ENCODE measurements at regions not wholly inside any gene's neighbourhood (a gene's known extent, or its start where the extent isn't known, plus 50 kb on each side); places are given as distances from the start of the nearest gene placed in this dataset.

DNA sequence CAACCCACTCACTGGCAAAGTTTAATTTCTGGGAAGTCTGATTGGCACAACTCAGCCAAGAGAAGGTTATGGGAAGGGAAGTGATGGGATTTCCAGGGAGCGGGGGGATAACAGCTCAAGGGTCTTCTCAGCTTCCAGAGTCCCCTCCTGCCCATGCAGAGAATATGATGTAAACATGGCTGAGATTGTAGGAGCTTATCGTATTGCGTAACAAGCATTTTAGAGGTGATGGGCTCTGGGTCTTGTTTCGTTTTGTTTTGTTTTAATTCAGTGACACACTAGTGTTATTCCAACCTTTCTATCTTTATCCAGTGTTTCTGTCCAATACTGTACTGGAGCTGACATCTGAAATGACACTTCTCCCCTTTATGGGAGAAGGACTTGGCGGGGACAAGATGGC is 762.1 kb upstream of the TMEM132C start:
- ChIA-PET CTCF (no interaction called here), POLR2A (no interaction called here)
- Mint-ChIP-seq H3K27ac (no peak overlapping the region), H3K36me3 (peaks cover 57% of the 10 kb centered on the region), H3K9me3 (peaks cover 73% of the 10 kb centered on the region), H3K4me1 (peaks cover 18% of the 10 kb centered on the region), H3K4me3 (no peak overlapping the region), H3K27me3 (ENCODE audit: low read depth) (peaks cover 10% of the 10 kb centered on the region)
- ATAC-seq (no peak), DNase-seq (ENCODE audit: low spot score) (no peak)
- TF ChIP-seq, protein P1, sequence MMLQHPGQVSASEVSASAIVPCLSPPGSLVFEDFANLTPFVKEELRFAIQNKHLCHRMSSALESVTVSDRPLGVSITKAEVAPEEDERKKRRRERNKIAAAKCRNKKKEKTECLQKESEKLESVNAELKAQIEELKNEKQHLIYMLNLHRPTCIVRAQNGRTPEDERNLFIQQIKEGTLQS (CRISPR knock-in tag; conservative IDR thresholded peaks at IDR 0.05) = no peak
- TF ChIP-seq, protein P2, sequence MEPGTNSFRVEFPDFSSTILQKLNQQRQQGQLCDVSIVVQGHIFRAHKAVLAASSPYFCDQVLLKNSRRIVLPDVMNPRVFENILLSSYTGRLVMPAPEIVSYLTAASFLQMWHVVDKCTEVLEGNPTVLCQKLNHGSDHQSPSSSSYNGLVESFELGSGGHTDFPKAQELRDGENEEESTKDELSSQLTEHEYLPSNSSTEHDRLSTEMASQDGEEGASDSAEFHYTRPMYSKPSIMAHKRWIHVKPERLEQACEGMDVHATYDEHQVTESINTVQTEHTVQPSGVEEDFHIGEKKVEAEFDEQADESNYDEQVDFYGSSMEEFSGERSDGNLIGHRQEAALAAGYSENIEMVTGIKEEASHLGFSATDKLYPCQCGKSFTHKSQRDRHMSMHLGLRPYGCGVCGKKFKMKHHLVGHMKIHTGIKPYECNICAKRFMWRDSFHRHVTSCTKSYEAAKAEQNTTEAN (CRISPR knock-in tag; IDR thresholded peaks at IDR 0.05) = no peak
- no peak for TF ChIP-seq SMAD4 (CRISPR knock-in tag; IDR thresholded peaks at IDR 0.05)
- TF ChIP-seq, protein P3, sequence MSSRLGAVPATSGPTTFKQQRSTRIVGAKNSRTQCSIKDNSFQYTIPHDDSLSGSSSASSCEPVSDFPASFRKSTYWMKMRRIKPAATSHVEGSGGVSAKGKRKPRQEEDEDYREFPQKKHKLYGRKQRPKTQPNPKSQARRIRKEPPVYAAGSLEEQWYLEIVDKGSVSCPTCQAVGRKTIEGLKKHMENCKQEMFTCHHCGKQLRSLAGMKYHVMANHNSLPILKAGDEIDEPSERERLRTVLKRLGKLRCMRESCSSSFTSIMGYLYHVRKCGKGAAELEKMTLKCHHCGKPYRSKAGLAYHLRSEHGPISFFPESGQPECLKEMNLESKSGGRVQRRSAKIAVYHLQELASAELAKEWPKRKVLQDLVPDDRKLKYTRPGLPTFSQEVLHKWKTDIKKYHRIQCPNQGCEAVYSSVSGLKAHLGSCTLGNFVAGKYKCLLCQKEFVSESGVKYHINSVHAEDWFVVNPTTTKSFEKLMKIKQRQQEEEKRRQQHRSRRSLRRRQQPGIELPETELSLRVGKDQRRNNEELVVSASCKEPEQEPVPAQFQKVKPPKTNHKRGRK (CRISPR knock-in tag; IDR thresholded peaks at IDR 0.05; ENCODE audit: borderline replicate concordance) = no peak
- TF ChIP-seq HMGA2 (CRISPR knock-in tag; IDR thresholded peaks at IDR 0.05) = no peak
- TF ChIP-seq NR1H2 (CRISPR knock-in tag; IDR thresholded peaks at IDR 0.05) = no peak
- TF ChIP-seq FOXJ3 (CRISPR knock-in tag; IDR thresholded peaks at IDR 0.05; ENCODE audit: borderline replicate concordance) = no peak
- no peak for TF ChIP-seq CREB1 (CRISPR knock-in tag; IDR thresholded peaks at IDR 0.05)
- TF ChIP-seq SOX15 (CRISPR knock-in tag; IDR thresholded peaks at IDR 0.05) = no peak
- no peak for TF ChIP-seq NR2C2 (CRISPR knock-in tag; IDR thresholded peaks at IDR 0.05)
- TF ChIP-seq ESRRA (CRISPR knock-in tag; IDR thresholded peaks at IDR 0.05; ENCODE audit: borderline replicate concordance) = no peak

DNA sequence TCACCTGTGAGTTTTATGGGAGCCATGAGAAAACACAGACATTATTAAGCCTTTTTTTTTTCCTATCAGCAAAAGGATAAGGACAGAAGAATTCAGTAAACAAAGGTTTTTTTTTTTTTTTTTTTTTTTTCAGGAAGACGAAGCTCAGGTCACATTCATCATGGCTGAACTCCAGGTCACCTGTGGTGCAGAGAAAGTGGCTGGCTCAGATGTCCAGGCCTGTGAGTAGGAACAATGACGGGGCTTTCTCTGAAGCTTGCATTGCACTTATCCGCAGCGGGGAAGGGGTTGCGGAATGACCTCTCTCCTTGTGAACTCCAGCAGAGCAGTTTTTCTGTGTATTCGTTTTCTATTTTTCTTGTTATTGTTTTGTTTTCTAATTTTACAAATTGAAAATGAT is 759.6 kb upstream of the TMEM132C start:
- CTCF ChIA-PET = interaction anchor here (0.6 to 0.7 kb wide), 2 partner anchors 46 to 648 kb away, joined by 3 read pairs; no protein-coding TSS in a partner anchor
- Mint-ChIP-seq H3K36me3 (peaks cover 49% of the 10 kb centered on the region), H3K27ac (no peak overlapping the region), H3K9me3 (peaks cover 79% of the 10 kb centered on the region), H3K27me3 (ENCODE audit: low read depth) (peaks cover 10% of the 10 kb centered on the region), H3K4me1 (no peaks in the 10 kb centered on the region), H3K4me3 (no peak overlapping the region)
- DNase-seq (ENCODE audit: low spot score) = no peak
- TF ChIP-seq NFE2L1 (CRISPR knock-in tag; IDR thresholded peaks at IDR 0.05) (no peak), JUN (CRISPR knock-in tag; IDR thresholded peaks at IDR 0.05) (no peak), NR1H2 (CRISPR knock-in tag; IDR thresholded peaks at IDR 0.05) (no peak), HMGA2 (CRISPR knock-in tag; IDR thresholded peaks at IDR 0.05) (no peak), ZNF396 (CRISPR knock-in tag; IDR thresholded peaks at IDR 0.05; ENCODE audit: borderline replicate concordance) (no peak), ZNF423 (CRISPR knock-in tag; IDR thresholded peaks at IDR 0.05) (no peak), TP53 (CRISPR knock-in tag; IDR thresholded peaks at IDR 0.05) (no peak)
- TF ChIP-seq, protein P4, sequence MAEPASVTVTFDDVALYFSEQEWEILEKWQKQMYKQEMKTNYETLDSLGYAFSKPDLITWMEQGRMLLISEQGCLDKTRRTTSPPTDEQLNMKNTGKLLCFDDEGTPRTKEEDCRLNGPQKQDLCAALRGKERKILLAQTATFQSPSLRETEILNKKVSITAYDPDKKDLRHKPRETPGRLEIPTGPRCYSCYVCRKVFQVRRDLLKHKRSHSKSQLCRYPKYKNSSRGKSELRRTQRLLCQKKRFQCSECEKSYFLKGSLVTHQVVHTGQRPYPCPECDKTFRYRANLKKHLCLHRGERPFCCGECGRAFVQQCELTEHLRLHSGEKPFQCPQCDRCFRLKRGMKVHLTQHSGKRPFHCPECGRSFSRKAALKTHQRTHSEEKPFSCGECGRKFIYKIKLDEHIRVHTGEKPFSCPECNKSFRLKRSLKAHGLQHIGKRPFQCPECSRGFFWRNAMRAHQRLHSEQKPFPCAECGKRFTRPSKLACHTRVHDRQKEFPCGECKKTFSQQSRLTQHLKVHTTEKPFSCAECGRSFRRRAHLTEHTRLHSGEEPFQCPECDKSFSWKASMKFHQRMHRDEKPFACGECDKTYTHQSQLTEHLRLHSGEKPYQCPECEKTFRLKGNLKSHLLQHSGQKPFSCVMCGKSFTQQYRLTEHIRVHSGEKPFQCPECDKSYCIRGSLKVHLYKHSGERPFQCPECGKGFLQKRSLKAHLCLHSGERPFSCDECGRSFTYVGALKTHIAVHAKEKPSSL (CRISPR knock-in tag; conservative IDR thresholded peaks at IDR 0.05) = no peak
- TF ChIP-seq, protein P2 (CRISPR knock-in tag; IDR thresholded peaks at IDR 0.05) = no peak
- TF ChIP-seq, protein P5, sequence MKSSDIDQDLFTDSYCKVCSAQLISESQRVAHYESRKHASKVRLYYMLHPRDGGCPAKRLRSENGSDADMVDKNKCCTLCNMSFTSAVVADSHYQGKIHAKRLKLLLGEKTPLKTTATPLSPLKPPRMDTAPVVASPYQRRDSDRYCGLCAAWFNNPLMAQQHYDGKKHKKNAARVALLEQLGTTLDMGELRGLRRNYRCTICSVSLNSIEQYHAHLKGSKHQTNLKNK (CRISPR knock-in tag; IDR thresholded peaks at IDR 0.05) = no peak
- TF ChIP-seq, protein P6, sequence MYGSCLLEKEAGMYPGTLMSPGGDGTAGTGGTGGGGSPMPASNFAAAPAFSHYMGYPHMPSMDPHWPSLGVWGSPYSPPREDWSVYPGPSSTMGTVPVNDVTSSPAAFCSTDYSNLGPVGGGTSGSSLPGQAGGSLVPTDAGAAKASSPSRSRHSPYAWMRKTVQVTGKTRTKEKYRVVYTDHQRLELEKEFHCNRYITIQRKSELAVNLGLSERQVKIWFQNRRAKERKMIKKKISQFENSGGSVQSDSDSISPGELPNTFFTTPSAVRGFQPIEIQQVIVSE (CRISPR knock-in tag; IDR thresholded peaks at IDR 0.05; ENCODE audit: borderline replicate concordance) = no peak
- ATAC-seq = no peak
- POLR2A ChIA-PET = interaction anchor here (0.6 kb wide), 1 partner anchor 608 kb away, joined by 3 read pairs; no protein-coding TSS in a partner anchor
